ENCODE measurements at regions not wholly inside any gene's neighbourhood (a gene's known extent, or its start where the extent isn't known, plus 50 kb on each side); places are given as distances from the start of the nearest gene placed in this dataset.

GRCh38 chr17:74016461-74016860, 187.0 kb upstream of the RPL38 start:
- Mint-ChIP-seq H3K27ac (no peak overlapping the region), H3K4me3 (ENCODE audit: low read depth) (no peak overlapping the region), H3K4me1 (ENCODE audit: low read depth) (peaks cover 37% of the 10 kb centered on the region), H3K27me3 (ENCODE audit: low read depth) (peaks cover 9% of the 10 kb centered on the region), H3K9me3 (no peaks in the 10 kb centered on the region), H3K36me3 (ENCODE audit: low read depth) (no peaks in the 10 kb centered on the region)
- intact Hi-C loops (cut with micrococcal nuclease): no loop called here
- DNase-seq (ENCODE audit: low spot score): no peak

GRCh38 chr17:74017466-74017865, 186.0 kb upstream of the RPL38 start:
- H3K27ac Mint-ChIP-seq: no peak overlapping the region
- H3K27me3 Mint-ChIP-seq (ENCODE audit: low read depth): peaks cover 14% of the 10 kb centered on the region
- no peaks in the 10 kb centered on the region for H3K9me3 Mint-ChIP-seq
- no peak for DNase-seq (ENCODE audit: low spot score)
- no peak overlapping the region for H3K4me3 Mint-ChIP-seq (ENCODE audit: low read depth)
- peaks cover 29% of the 10 kb centered on the region for H3K4me1 Mint-ChIP-seq (ENCODE audit: low read depth)
- intact Hi-C loops (cut with micrococcal nuclease): no loop called here
- no peaks in the 10 kb centered on the region for H3K36me3 Mint-ChIP-seq (ENCODE audit: low read depth)

GRCh38 chr17:74018115-74018514, 185.4 kb upstream of the RPL38 start:
- H3K4me3 Mint-ChIP-seq (ENCODE audit: low read depth): no peak overlapping the region
- H3K4me1 Mint-ChIP-seq (ENCODE audit: low read depth): peaks cover 25% of the 10 kb centered on the region
- H3K27ac Mint-ChIP-seq: no peak overlapping the region
- peaks cover 19% of the 10 kb centered on the region for H3K27me3 Mint-ChIP-seq (ENCODE audit: low read depth)
- no peak for DNase-seq (ENCODE audit: low spot score)
- H3K9me3 Mint-ChIP-seq: no peaks in the 10 kb centered on the region
- intact Hi-C loops (cut with micrococcal nuclease): no loop called here
- no peaks in the 10 kb centered on the region for H3K36me3 Mint-ChIP-seq (ENCODE audit: low read depth)

DNA sequence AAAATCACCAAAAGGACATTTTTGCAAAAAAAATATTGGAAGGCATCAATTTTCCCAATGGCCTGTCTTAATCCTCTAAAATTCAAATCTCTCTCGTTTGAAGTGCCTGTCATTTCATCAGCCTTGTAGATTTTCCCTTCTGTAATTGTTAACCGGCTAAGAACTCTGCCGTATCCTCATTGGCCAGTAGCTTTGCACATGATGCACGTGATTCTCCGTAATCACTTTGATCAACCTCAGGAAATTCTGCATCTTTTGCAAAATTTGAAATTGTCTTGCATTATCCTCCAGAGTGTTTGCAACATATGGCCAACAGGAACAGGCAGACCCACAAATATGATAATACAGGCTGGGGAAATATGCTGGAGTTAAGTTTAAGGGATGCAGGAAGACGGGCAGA, 184.2 kb upstream of the RPL38 start:
- intact Hi-C loops (cut with micrococcal nuclease): no loop called here

DNA sequence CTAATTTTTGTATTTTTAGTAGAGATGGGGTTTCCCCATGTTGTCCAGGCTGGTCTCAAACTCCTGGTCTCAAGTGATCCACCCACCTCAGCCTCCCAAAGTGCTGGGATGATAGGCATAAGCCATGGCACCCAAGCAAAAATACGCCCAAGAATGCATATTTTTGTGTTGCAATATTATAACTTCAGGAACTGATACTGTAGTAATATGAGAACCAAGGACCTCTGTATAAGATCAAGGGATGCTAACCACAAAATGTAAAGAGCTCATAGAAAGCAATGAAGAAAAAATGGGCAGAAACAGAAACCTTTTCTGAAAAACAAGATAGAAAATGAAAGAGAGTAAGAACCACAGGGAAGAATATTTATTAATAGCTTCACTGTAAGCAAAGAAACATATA, 183.6 kb upstream of the RPL38 start:
- DNase-seq (ENCODE audit: low spot score): no peak
- intact Hi-C loops (cut with micrococcal nuclease): no loop called here
- Mint-ChIP-seq H3K4me1 (ENCODE audit: low read depth) (peaks cover 10% of the 10 kb centered on the region), H3K27me3 (ENCODE audit: low read depth) (peaks cover 23% of the 10 kb centered on the region), H3K36me3 (ENCODE audit: low read depth) (no peaks in the 10 kb centered on the region), H3K9me3 (no peaks in the 10 kb centered on the region), H3K4me3 (ENCODE audit: low read depth) (no peak overlapping the region), H3K27ac (no peak overlapping the region)

More for the DNA sequence above, 184.2 kb upstream of the RPL38 start:
- Mint-ChIP-seq H3K4me1 (ENCODE audit: low read depth) (peaks cover 13% of the 10 kb centered on the region), H3K9me3 (no peaks in the 10 kb centered on the region), H3K27ac (no peak overlapping the region), H3K4me3 (ENCODE audit: low read depth) (no peak overlapping the region), H3K27me3 (ENCODE audit: low read depth) (peaks cover 23% of the 10 kb centered on the region), H3K36me3 (ENCODE audit: low read depth) (no peaks in the 10 kb centered on the region)
- DNase-seq (ENCODE audit: low spot score): no peak

DNA sequence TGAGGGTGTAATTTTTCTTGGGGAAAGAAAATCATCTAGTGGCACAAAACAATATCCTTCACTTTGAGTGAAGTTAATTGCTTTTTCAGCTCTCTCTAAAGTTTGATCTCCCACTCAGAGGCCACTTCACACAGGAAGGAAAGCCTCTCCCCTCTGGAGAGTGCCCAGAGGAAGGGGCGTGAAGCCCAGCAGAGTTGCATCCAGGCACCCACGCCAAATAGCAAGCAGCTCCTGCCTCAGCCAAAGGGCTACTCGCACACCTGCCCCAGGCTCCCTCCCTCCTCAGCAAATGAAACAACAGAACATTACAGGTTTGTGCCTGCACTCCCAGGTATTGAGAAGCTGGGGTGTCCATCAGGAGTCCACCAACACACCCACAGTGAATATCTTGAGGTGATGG, 183.0 kb upstream of the RPL38 start:
- Mint-ChIP-seq H3K4me3 (ENCODE audit: low read depth) (no peak overlapping the region), H3K4me1 (ENCODE audit: low read depth) (peaks cover 10% of the 10 kb centered on the region), H3K27me3 (ENCODE audit: low read depth) (peaks cover 21% of the 10 kb centered on the region), H3K9me3 (no peaks in the 10 kb centered on the region), H3K36me3 (ENCODE audit: low read depth) (no peaks in the 10 kb centered on the region), H3K27ac (no peak overlapping the region)
- intact Hi-C loops (cut with micrococcal nuclease): no loop called here
- DNase-seq (ENCODE audit: low spot score): no peak

- intact Hi-C loops (cut with micrococcal nuclease): no loop called here
- Mint-ChIP-seq H3K36me3 (ENCODE audit: low read depth) (no peaks in the 10 kb centered on the region), H3K27ac (no peak overlapping the region), H3K27me3 (ENCODE audit: low read depth) (peaks cover 26% of the 10 kb centered on the region), H3K4me3 (ENCODE audit: low read depth) (no peak overlapping the region), H3K9me3 (no peaks in the 10 kb centered on the region), H3K4me1 (ENCODE audit: low read depth) (peaks cover 4% of the 10 kb centered on the region)
- no peak for DNase-seq (ENCODE audit: low spot score)
These were observed 178.5 kb upstream of the RPL38 start for GRCh38 chr17:74024871-74025531.

DNA sequence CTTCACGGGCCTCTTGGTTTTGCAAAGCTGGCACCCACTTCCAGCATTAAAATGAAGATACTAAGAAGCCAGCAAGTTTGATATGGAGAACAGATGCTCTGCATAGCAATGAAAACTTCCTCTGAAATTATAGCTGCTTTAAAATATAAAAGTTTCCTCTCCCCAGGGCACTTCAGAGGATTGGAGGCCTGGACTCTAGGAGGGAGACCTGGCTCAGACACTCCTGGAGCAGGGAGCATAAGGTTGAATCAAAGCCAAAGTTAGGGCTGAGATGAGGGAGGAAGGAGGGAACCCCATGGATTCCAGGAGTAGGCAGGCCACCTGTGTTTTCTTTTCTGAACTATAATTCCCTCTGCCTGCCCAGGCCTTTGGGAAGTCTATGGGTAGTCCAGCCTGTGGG, 176.0 kb upstream of the RPL38 start:
- peaks cover 32% of the 10 kb centered on the region for H3K27me3 Mint-ChIP-seq (ENCODE audit: low read depth)
- no peaks in the 10 kb centered on the region for H3K4me1 Mint-ChIP-seq (ENCODE audit: low read depth)
- no peak for DNase-seq (ENCODE audit: low spot score)
- H3K27ac Mint-ChIP-seq: no peak overlapping the region
- intact Hi-C loops (cut with micrococcal nuclease): no loop called here
- H3K9me3 Mint-ChIP-seq: no peaks in the 10 kb centered on the region
- no peak overlapping the region for H3K4me3 Mint-ChIP-seq (ENCODE audit: low read depth)
- no peaks in the 10 kb centered on the region for H3K36me3 Mint-ChIP-seq (ENCODE audit: low read depth)

GRCh38 chr17:74028354-74029116, 174.9 kb upstream of the RPL38 start:
- no peaks in the 10 kb centered on the region for H3K36me3 Mint-ChIP-seq (ENCODE audit: low read depth)
- no peak overlapping the region for H3K27ac Mint-ChIP-seq
- H3K4me1 Mint-ChIP-seq (ENCODE audit: low read depth): no peaks in the 10 kb centered on the region

GRCh38 chr17:74031316-74032090, 172.0 kb upstream of the RPL38 start:
- Mint-ChIP-seq H3K36me3 (ENCODE audit: low read depth) (no peaks in the 10 kb centered on the region), H3K4me1 (ENCODE audit: low read depth) (no peaks in the 10 kb centered on the region), H3K4me3 (ENCODE audit: low read depth) (no peak overlapping the region), H3K9me3 (no peaks in the 10 kb centered on the region), H3K27me3 (ENCODE audit: low read depth) (peaks cover 18% of the 10 kb centered on the region), H3K27ac (no peak overlapping the region)
- intact Hi-C loops (cut with micrococcal nuclease): no loop called here
- no peak for DNase-seq (ENCODE audit: low spot score)

More at GRCh38 chr17:74028354-74029116, 174.9 kb upstream of the RPL38 start:
- peaks cover 23% of the 10 kb centered on the region for H3K27me3 Mint-ChIP-seq (ENCODE audit: low read depth)
- DNase-seq (ENCODE audit: low spot score): no peak
- intact Hi-C loops (cut with micrococcal nuclease): no loop called here
- no peaks in the 10 kb centered on the region for H3K9me3 Mint-ChIP-seq
- H3K4me3 Mint-ChIP-seq (ENCODE audit: low read depth): no peak overlapping the region

GRCh38 chr17:74032222-74032621, 171.3 kb upstream of the RPL38 start:
- intact Hi-C loops (cut with micrococcal nuclease): no loop called here
- Mint-ChIP-seq H3K27ac (no peak overlapping the region), H3K27me3 (ENCODE audit: low read depth) (peaks cover 14% of the 10 kb centered on the region), H3K36me3 (ENCODE audit: low read depth) (no peaks in the 10 kb centered on the region), H3K4me3 (ENCODE audit: low read depth) (no peak overlapping the region), H3K9me3 (no peaks in the 10 kb centered on the region), H3K4me1 (ENCODE audit: low read depth) (no peaks in the 10 kb centered on the region)
- no peak for DNase-seq (ENCODE audit: low spot score)

DNA sequence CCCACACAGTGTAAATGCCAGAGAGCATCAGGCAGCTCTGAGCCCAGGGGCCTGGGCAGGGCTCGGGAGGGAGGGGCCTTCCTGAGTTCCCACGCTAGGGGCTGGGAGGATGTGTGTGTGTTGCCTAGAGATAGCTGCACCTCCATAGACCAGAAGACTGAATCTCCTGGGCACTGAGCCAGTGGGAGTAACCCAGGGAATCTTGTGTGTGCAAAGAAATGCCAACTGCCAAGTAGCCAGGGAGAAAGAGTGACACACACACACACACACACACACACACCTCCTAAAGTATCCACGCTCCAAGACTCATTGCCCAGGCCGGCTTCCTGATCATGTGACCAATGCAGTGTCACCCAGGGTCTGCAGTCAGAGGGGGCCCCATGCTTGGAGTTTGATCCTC, 166.2 kb upstream of the RPL38 start:
- intact Hi-C loops (cut with micrococcal nuclease): no loop called here
- Mint-ChIP-seq H3K4me3 (ENCODE audit: low read depth) (no peak overlapping the region), H3K27me3 (ENCODE audit: low read depth) (peaks cover 2% of the 10 kb centered on the region), H3K27ac (no peak overlapping the region), H3K9me3 (no peaks in the 10 kb centered on the region), H3K36me3 (ENCODE audit: low read depth) (no peaks in the 10 kb centered on the region), H3K4me1 (ENCODE audit: low read depth) (no peaks in the 10 kb centered on the region)
- DNase-seq (ENCODE audit: low spot score): no peak

DNA sequence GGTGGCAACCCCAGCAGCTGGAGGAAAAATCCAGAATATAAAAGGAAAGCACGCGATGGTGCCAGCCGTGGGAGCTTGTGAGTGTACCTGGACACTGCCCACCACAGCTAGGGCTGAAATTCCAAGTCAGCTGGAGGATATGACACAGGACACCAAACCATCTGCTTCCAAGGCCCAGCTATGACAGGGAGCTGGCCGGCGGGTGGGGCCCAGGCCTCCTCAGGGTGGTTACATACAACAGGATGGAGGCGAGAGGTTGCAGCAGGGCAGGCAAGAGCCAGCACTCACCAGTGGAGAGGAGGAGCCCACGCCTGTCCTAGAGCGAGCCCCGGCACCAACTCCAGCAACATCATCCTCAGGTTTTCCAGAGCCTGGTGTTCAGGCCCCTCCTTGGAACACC, 163.2 kb upstream of the RPL38 start:
- DNase-seq (ENCODE audit: low spot score): no peak
- Mint-ChIP-seq H3K36me3 (ENCODE audit: low read depth) (no peaks in the 10 kb centered on the region), H3K9me3 (no peaks in the 10 kb centered on the region), H3K27me3 (ENCODE audit: low read depth) (peaks cover 2% of the 10 kb centered on the region), H3K4me1 (ENCODE audit: low read depth) (peaks cover 5% of the 10 kb centered on the region), H3K4me3 (ENCODE audit: low read depth) (no peak overlapping the region), H3K27ac (no peak overlapping the region)
- intact Hi-C loops (cut with micrococcal nuclease): no loop called here

Data from activated T-helper 2 cell treated with anti-CD3 and anti-CD28 coated beads, Interferon-gamma antibody, Interleukin-2, Interleukin-4, amounts not matched to agents 10 μg/mL and 5 μg/mL and 100 μg/mL, durations not matched to agents 14 hours and 24 hours and 36 hours (primary cell).